ENCODE measurements at regions not wholly inside any gene's neighbourhood (a gene's known extent, or its start where the extent isn't known, plus 50 kb on each side); places are given as distances from the start of the nearest gene placed in this dataset.

DNA sequence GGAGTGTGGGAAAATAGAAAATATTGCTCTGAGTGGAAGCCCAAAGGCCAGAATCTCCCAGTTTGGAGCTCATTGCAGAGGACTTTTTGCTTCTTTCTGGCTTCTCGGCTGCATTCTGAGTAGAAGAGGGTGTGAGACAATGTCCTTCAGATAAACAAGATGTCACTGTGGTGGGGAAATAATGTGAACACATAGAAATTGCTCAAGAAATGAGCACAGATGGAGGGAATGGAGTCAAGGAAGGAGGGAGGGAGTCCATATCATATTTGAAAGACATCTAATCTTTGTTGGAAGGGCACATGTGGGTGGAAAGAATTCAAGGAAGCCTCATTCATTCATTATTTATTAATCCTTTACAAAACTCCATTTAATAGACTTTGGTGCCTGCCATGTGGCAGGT, 145.3 kb downstream of the FAM43A start:
- no peak overlapping the region for H3K27ac ChIP-seq
- no peaks in the 10 kb centered on the region for H3K27me3 ChIP-seq
- ATAC-seq (no peak), DNase-seq (no peak)
- H3K4me1 ChIP-seq, result no peaks in the 10 kb centered on the region
- H3K36me3 ChIP-seq, result no peaks in the 10 kb centered on the region
- no peak overlapping the region for H3K4me3 ChIP-seq
- intact Hi-C loops (cut with DNase I), result no loop called here
- TF ChIP-seq, protein P1, sequence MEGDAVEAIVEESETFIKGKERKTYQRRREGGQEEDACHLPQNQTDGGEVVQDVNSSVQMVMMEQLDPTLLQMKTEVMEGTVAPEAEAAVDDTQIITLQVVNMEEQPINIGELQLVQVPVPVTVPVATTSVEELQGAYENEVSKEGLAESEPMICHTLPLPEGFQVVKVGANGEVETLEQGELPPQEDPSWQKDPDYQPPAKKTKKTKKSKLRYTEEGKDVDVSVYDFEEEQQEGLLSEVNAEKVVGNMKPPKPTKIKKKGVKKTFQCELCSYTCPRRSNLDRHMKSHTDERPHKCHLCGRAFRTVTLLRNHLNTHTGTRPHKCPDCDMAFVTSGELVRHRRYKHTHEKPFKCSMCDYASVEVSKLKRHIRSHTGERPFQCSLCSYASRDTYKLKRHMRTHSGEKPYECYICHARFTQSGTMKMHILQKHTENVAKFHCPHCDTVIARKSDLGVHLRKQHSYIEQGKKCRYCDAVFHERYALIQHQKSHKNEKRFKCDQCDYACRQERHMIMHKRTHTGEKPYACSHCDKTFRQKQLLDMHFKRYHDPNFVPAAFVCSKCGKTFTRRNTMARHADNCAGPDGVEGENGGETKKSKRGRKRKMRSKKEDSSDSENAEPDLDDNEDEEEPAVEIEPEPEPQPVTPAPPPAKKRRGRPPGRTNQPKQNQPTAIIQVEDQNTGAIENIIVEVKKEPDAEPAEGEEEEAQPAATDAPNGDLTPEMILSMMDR (IDR thresholded peaks at IDR 0.05), result no peak
- no peaks in the 10 kb centered on the region for H3K9me3 ChIP-seq

DNA sequence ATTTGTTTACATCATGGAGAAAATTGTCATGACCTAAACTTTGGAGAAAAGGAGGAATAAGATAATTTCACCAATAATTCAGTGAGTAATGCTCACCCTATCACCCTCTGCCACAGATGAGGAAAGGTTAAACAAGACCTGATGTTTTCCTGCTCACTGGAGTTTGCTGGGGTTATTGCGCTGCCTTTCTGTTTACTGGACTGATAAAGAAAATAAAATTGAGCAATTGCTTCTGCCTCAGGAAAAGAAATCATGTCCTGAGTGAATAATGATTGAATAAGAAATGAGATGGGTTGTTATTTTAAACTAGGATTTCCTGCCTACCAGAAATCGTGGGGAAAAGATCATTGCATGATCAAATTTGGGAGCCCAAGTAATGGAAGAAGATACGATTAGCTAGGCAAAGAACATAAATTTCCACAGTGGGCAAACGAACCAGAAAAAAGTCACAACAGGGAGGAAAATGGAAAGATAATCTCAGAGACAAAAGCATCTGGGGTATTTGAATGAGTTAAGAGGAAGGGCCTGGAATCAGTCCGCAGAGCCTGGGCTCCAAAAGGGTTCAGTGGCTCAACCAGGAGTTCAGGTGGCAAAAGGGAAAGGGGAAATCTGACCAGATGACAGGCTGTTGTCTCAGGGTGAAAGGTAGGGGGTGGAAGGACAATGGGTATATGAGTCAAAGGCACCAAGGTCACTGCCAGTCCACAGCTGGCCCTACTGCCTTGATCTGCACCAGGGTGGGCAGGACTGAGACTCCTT, 146.8 kb downstream of the FAM43A start:
- Histone ChIP-seq H3K4me1 (no peaks in the 10 kb centered on the region), H3K36me3 (no peaks in the 10 kb centered on the region), H3K27ac (no peak overlapping the region), H3K4me3 (no peak overlapping the region), H3K27me3 (no peaks in the 10 kb centered on the region), H3K9me3 (no peaks in the 10 kb centered on the region)
- DNase-seq, result no peak
- TF ChIP-seq, protein P1 (IDR thresholded peaks at IDR 0.05), result no peak
- intact Hi-C loops (cut with DNase I), result no loop called here
- no peak for ATAC-seq

GRCh38 chr3:194833114-194833910, 147.6 kb downstream of the FAM43A start:
- TF ChIP-seq, protein P1 (IDR thresholded peaks at IDR 0.05), result no peak
- Histone ChIP-seq H3K27me3 (no peaks in the 10 kb centered on the region), H3K4me3 (no peak overlapping the region), H3K27ac (no peak overlapping the region), H3K4me1 (no peaks in the 10 kb centered on the region), H3K9me3 (no peaks in the 10 kb centered on the region), H3K36me3 (no peaks in the 10 kb centered on the region)
- intact Hi-C loops (cut with DNase I), result no loop called here
- ATAC-seq (no peak), DNase-seq (no peak)

DNA sequence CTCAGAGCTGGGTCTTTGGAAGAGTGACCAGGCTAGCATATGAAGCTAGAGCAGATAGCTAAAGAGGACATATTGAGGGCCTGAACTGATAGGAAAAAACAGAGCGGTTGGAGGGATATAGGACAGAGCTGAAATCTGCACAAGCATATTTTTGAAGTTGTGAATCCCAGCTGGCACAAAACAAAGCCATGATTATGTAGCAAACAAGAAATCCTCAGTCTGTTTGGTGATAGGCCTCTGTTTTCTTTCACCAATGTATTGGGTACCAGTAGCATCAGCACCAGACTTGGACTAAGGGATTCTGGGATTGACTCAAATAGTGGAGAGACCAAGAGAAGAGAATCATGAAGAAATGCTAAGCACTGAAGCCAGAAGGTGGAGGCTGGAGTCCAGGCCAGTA, 151.0 kb downstream of the FAM43A start:
- intact Hi-C loops (cut with DNase I), result no loop called here
- Histone ChIP-seq H3K9me3 (no peaks in the 10 kb centered on the region), H3K27me3 (no peaks in the 10 kb centered on the region), H3K4me3 (no peak overlapping the region), H3K36me3 (no peaks in the 10 kb centered on the region), H3K27ac (no peak overlapping the region), H3K4me1 (no peaks in the 10 kb centered on the region)
- TF ChIP-seq, protein P1 (IDR thresholded peaks at IDR 0.05), result no peak
- DNase-seq (no peak), ATAC-seq (no peak)

GRCh38 chr3:194837457-194838127, 151.9 kb downstream of the FAM43A start:
- H3K9me3 ChIP-seq, result no peaks in the 10 kb centered on the region
- no peak for DNase-seq
- ATAC-seq, result no peak
- no peak overlapping the region for H3K4me3 ChIP-seq
- H3K27ac ChIP-seq, result no peak overlapping the region
- no peaks in the 10 kb centered on the region for H3K36me3 ChIP-seq
- no peaks in the 10 kb centered on the region for H3K27me3 ChIP-seq
- TF ChIP-seq, protein P1 (IDR thresholded peaks at IDR 0.05), result no peak
- H3K4me1 ChIP-seq, result no peaks in the 10 kb centered on the region
- intact Hi-C loops (cut with DNase I), result no loop called here
